WERI-Rb-1 (cell line): ENCODE measurements at regions not wholly inside any gene's neighbourhood (a gene's known extent, or its start where the extent isn't known, plus 50 kb on each side); places are given as distances from the start of the nearest gene placed in this dataset.

Experiments used
- DNase-seq: peaks from one replicate; pipeline ENCODE4 v3.0.0-alpha.2; 2020
- H3K27ac ChIP-seq: fragments of 250-450 bp; sonication (Bioruptor Pico); 2 replicates; pipeline ENCODE4 v1.5.1; 2020; ENCODE audit warnings: mild to moderate bottlenecking, moderate library complexity
- H3K27me3 ChIP-seq: fragments of 250-450 bp; sonication (Bioruptor Pico); 2 replicates; pipeline ENCODE4 v1.5.1; 2021; ENCODE audit warnings: mild to moderate bottlenecking, low read depth, moderate library complexity; ENCODE audit not compliant: insufficient read depth, severe bottlenecking
- H3K36me3 ChIP-seq: fragments of 250-450 bp; sonication (Bioruptor Pico); 2 replicates; pipeline ENCODE4 v1.5.1; 2020; ENCODE audit warnings: mild to moderate bottlenecking, moderate library complexity
- H3K4me3 ChIP-seq: 2 replicates; pipeline ENCODE4 v1.5.1; 2011; ENCODE audit warnings: low read depth, mild to moderate bottlenecking, control low read depth, low read length
- H3K9me3 ChIP-seq: fragments of 250-450 bp; sonication (Bioruptor Pico); 2 replicates; pipeline ENCODE4 v1.5.1; 2021; ENCODE audit warnings: mild to moderate bottlenecking, moderate library complexity; ENCODE audit not compliant: severe bottlenecking
- CTCF ChIP-seq: IDR thresholded peaks from 2 replicates; pipeline ENCODE4 v1.5.1; 2011; ENCODE audit warnings: low read depth, mild to moderate bottlenecking, control low read depth, inconsistent platforms, low read length

GRCh38 chr17:77594416-77595209, 363.9 kb upstream of the TNRC6C start:
- TF ChIP-seq CTCF, result no peak
- no peak overlapping the region for H3K4me3 ChIP-seq
- H3K9me3 ChIP-seq, result no peaks in the 10 kb centered on the region
- H3K27ac ChIP-seq, result peak overlapping the region; percentile 93
- no peak for DNase-seq
- H3K27me3 ChIP-seq, result no peaks in the 10 kb centered on the region
- H3K36me3 ChIP-seq, result no peaks in the 10 kb centered on the region

GRCh38 chr17:77596491-77597417, 361.7 kb upstream of the TNRC6C start:
- no peak overlapping the region for H3K4me3 ChIP-seq

GRCh38 chr17:77597418-77598240, 360.9 kb upstream of the TNRC6C start:
- Histone ChIP-seq H3K9me3 (no peaks in the 10 kb centered on the region), H3K4me3 (no peak overlapping the region), H3K27me3 (no peaks in the 10 kb centered on the region), H3K36me3 (no peaks in the 10 kb centered on the region), H3K27ac (peak overlapping the region; percentile 11; the same call in 1 of the 2 replicates)
- no peak for DNase-seq
- 0 out of 2 replicates have a peak, but pooled peaks have one; percentile 21 for TF ChIP-seq CTCF

More at GRCh38 chr17:77596491-77597417, 361.7 kb upstream of the TNRC6C start:
- no peaks in the 10 kb centered on the region for H3K27me3 ChIP-seq
- TF ChIP-seq CTCF, result peak; percentile 41
- peak overlapping the region; percentile 93 for H3K27ac ChIP-seq
- no peaks in the 10 kb centered on the region for H3K36me3 ChIP-seq
- H3K9me3 ChIP-seq, result no peaks in the 10 kb centered on the region
- no peak for DNase-seq

GRCh38 chr17:77598241-77598620, 360.3 kb upstream of the TNRC6C start:
- no peak overlapping the region; the same call in 1 of the 2 replicates for H3K27ac ChIP-seq
- TF ChIP-seq CTCF, result no peak
- no peak for DNase-seq
- no peaks in the 10 kb centered on the region for H3K27me3 ChIP-seq
- no peaks in the 10 kb centered on the region for H3K9me3 ChIP-seq
- no peak overlapping the region for H3K4me3 ChIP-seq
- no peaks in the 10 kb centered on the region for H3K36me3 ChIP-seq

- no peak for TF ChIP-seq CTCF
- H3K36me3 ChIP-seq, result no peaks in the 10 kb centered on the region
- H3K9me3 ChIP-seq, result no peaks in the 10 kb centered on the region
- H3K27me3 ChIP-seq, result no peaks in the 10 kb centered on the region
- DNase-seq, result no peak
- no peak overlapping the region for H3K27ac ChIP-seq
- no peak overlapping the region for H3K4me3 ChIP-seq
Measured at GRCh38 chr17:77599699-77600098, 358.8 kb upstream of the TNRC6C start.
